GM19328 (cell line): ENCODE measurements at regions not wholly inside any gene's neighbourhood (a gene's known extent, or its start where the extent isn't known, plus 50 kb on each side); places are given as distances from the start of the nearest gene placed in this dataset.
"Not testable (repeated sequence)": the region's sequence is repeated elsewhere in the genome, so short reads cannot be mapped to it uniquely, and the experiment has no call there.

ENCODE experiments used
- ATAC-seq: cut with Tn5 transposase; IDR thresholded peaks from one replicate; pipeline ENCODE4 v1.9.1; 2021; ENCODE audit warnings: mild to moderate bottlenecking, moderate library complexity; ENCODE audit not compliant: unreplicated experiment

- no peak for ATAC-seq
These were observed 333.6 kb downstream of the ADGRD1 start for GRCh38 chr12:131287015-131287937.

- ATAC-seq = no peak
These were observed 334.4 kb downstream of the ADGRD1 start for GRCh38 chr12:131287938-131288764.

- ATAC-seq = not testable (repeated sequence)
These were observed 335.3 kb downstream of the ADGRD1 start for GRCh38 chr12:131288765-131289695.

- not testable (repeated sequence) for ATAC-seq
These were observed 336.1 kb downstream of the ADGRD1 start for GRCh38 chr12:131289807-131290206.

- ATAC-seq = no peak
These were observed 336.7 kb downstream of the ADGRD1 start for GRCh38 chr12:131290255-131290959.

GRCh38 chr12:131293071-131294015 is 339.6 kb downstream of the ADGRD1 start:
- not testable (repeated sequence) for ATAC-seq

GRCh38 chr12:131294716-131295115 is 341.0 kb downstream of the ADGRD1 start:
- ATAC-seq = not testable (repeated sequence)

- not testable (repeated sequence) for ATAC-seq
These were observed 341.4 kb downstream of the ADGRD1 start for GRCh38 chr12:131295117-131295516.

- ATAC-seq = not testable (repeated sequence)
These were observed 341.9 kb downstream of the ADGRD1 start for GRCh38 chr12:131295559-131295958.

- ATAC-seq = not testable (repeated sequence)
These were observed 342.4 kb downstream of the ADGRD1 start for GRCh38 chr12:131296136-131296535.

GRCh38 chr12:131296651-131297050 is 342.9 kb downstream of the ADGRD1 start:
- not testable (repeated sequence) for ATAC-seq

GRCh38 chr12:131298526-131299369 is 345.0 kb downstream of the ADGRD1 start:
- not testable (repeated sequence) for ATAC-seq

- ATAC-seq = not testable (repeated sequence)
These were observed 345.6 kb downstream of the ADGRD1 start for GRCh38 chr12:131299370-131299701.

GRCh38 chr12:131303576-131303975 is 349.9 kb downstream of the ADGRD1 start:
- not testable (repeated sequence) for ATAC-seq

GRCh38 chr12:131304642-131305041 is 350.9 kb downstream of the ADGRD1 start:
- ATAC-seq = not testable (repeated sequence)

GRCh38 chr12:131309700-131310099 is 356.0 kb downstream of the ADGRD1 start:
- no peak for ATAC-seq

GRCh38 chr12:131310227-131310969 is 356.7 kb downstream of the ADGRD1 start:
- ATAC-seq = not testable (repeated sequence)
